Suprapubic skin (tissue), 4 donors: ENCODE measurements at regions not wholly inside any gene's neighbourhood (a gene's known extent, or its start where the extent isn't known, plus 50 kb on each side); places are given as distances from the start of the nearest gene placed in this dataset.

ENCODE experiments used
- DNase-seq, 2 donors: peaks; one replicate each; pipeline ENCODE4 v3.0.0-alpha.2; 2019; ENCODE audit warnings: low spot score in 2 of 2
- H3K27ac ChIP-seq: fragments of 200-600 bp; sonication (generic); one replicate; pipeline ENCODE4 v1.5.1; 2019
- H3K27me3 ChIP-seq: fragments of 200-600 bp; sonication (generic); one replicate; pipeline ENCODE4 v1.5.1; 2019
- H3K36me3 ChIP-seq: fragments of 200-600 bp; sonication (generic); one replicate; pipeline ENCODE4 v1.5.1; 2019
- H3K4me1 ChIP-seq: fragments of 200-600 bp; sonication (generic); one replicate; pipeline ENCODE4 v1.5.1; 2019
- H3K4me3 ChIP-seq: fragments of 200-600 bp; sonication (generic); one replicate; pipeline ENCODE4 v1.5.1; 2019; ENCODE audit warnings: mild to moderate bottlenecking
- H3K9me3 ChIP-seq: fragments of 200-600 bp; sonication (generic); one replicate; pipeline ENCODE4 v1.5.1; 2019
- EP300 ChIP-seq: sonication (generic); formaldehyde crosslinking; IDR thresholded peaks from one replicate; pipeline ENCODE4 v1.6.1; 2017; ENCODE audit warnings: antibody characterized with exemption
- POLR2A ChIP-seq, 2 donors: fragments of 450-650 bp; IDR thresholded peaks; one replicate each; pipeline ENCODE4 v1.6.1; 2017; ENCODE audit warnings: antibody characterized with exemption in 2 of 2, mild to moderate bottlenecking in 2 of 2, moderate library complexity in 2 of 2
- POLR2AphosphoS5 ChIP-seq, 3 donors: sonication (generic); formaldehyde crosslinking; IDR thresholded peaks; one replicate each; pipeline ENCODE4 v1.6.1; 2017; ENCODE audit warnings: antibody characterized with exemption in 3 of 3
- WGBS: methylation state at CpG from one replicate; pipeline ENCODE4 v1.1.5; 2018; 5-methylcytosine and 5-hydroxymethylcytosine counted together
- TF ChIP-seq, protein P1 (sequence below), 2 donors: fragments of 200-600 bp in 1 of 2; fragments of 450-650 bp in 1 of 2; sonication (generic) in 1 of 2; IDR thresholded peaks; one replicate each; pipeline ENCODE4 v1.5.1; 2016 to 2019; ENCODE audit warnings: antibody characterized with exemption in 2 of 2, mild to moderate bottlenecking in 1 of 2, moderate library complexity in 1 of 2

GRCh38 chr6:142692942-142693341 is 252.0 kb downstream of the HIVEP2 start:
- no peaks in the 10 kb centered on the region for H3K9me3 ChIP-seq
- 22% methylated on average over 11 of the region's 11 CpGs for WGBS
- H3K36me3 ChIP-seq: no peaks in the 10 kb centered on the region
- H3K27ac ChIP-seq: no peak overlapping the region
- no peak overlapping the region for H3K4me3 ChIP-seq
- H3K27me3 ChIP-seq: no peaks in the 10 kb centered on the region
- peaks cover 21% of the 10 kb centered on the region for H3K4me1 ChIP-seq
- TF ChIP-seq, protein P1, sequence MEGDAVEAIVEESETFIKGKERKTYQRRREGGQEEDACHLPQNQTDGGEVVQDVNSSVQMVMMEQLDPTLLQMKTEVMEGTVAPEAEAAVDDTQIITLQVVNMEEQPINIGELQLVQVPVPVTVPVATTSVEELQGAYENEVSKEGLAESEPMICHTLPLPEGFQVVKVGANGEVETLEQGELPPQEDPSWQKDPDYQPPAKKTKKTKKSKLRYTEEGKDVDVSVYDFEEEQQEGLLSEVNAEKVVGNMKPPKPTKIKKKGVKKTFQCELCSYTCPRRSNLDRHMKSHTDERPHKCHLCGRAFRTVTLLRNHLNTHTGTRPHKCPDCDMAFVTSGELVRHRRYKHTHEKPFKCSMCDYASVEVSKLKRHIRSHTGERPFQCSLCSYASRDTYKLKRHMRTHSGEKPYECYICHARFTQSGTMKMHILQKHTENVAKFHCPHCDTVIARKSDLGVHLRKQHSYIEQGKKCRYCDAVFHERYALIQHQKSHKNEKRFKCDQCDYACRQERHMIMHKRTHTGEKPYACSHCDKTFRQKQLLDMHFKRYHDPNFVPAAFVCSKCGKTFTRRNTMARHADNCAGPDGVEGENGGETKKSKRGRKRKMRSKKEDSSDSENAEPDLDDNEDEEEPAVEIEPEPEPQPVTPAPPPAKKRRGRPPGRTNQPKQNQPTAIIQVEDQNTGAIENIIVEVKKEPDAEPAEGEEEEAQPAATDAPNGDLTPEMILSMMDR (IDR thresholded peaks at IDR 0.05): peak; percentile 81 to 84
- TF ChIP-seq POLR2AphosphoS5 (IDR thresholded peaks at IDR 0.05) (no peak), POLR2A (IDR thresholded peaks at IDR 0.05) (no peak), EP300 (no peak)
- peak; percentile 77 to 86 for DNase-seq

DNA sequence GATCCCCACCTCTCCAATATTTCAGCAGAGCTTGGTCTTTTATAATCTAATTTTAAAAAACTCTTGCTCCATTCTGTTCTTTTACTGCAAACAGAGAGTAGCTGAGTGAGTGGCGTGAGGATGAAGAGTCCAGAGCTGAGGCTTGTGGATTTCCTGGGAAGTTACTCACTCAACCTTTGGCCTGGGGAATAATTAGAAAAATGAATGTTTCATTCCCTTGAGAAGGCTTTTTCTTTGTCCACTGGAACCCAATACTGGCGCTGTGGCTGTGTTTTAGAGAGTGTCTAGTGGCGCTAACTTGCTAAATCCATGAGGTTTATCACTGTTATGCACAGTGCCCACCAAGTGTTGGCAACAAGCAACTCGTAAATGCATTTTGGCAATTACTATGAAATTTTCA is 251.5 kb downstream of the HIVEP2 start:
- Histone ChIP-seq H3K9me3 (no peaks in the 10 kb centered on the region), H3K36me3 (no peaks in the 10 kb centered on the region), H3K4me3 (no peak overlapping the region), H3K27me3 (no peaks in the 10 kb centered on the region), H3K4me1 (peaks cover 21% of the 10 kb centered on the region), H3K27ac (no peak overlapping the region)
- no peak for TF ChIP-seq POLR2AphosphoS5 (IDR thresholded peaks at IDR 0.05)
- WGBS: 79% methylated on average over 4 of the region's 4 CpGs
- no peak for DNase-seq

DNA sequence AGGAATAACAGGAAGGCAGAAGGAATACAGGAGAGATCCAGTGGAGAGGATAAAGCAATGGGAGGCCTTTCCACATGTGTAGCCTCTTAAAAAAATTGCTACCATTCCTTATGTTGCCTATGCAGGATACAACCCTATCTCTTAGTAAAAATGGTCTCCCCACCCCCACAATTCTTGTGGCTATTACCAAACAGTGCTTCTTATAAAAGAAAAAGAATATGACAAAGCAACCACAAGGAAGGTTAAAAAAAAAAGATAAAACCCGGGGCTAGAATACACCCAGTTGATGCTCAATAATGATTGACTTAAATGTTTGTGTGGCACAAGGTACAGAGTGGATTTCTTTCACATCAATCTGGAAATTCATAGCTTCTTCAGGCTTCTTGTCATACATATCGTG is 250.9 kb downstream of the HIVEP2 start:
- peaks cover 21% of the 10 kb centered on the region for H3K4me1 ChIP-seq
- H3K27me3 ChIP-seq: no peaks in the 10 kb centered on the region
- no peak for DNase-seq
- H3K4me3 ChIP-seq: no peak overlapping the region
- no peak overlapping the region for H3K27ac ChIP-seq
- TF ChIP-seq, protein P1 (IDR thresholded peaks at IDR 0.05): no peak
- no peak for TF ChIP-seq EP300
- no peak for TF ChIP-seq POLR2AphosphoS5 (IDR thresholded peaks at IDR 0.05)
- TF ChIP-seq POLR2A (IDR thresholded peaks at IDR 0.05): no peak
- H3K9me3 ChIP-seq: no peaks in the 10 kb centered on the region
- no peaks in the 10 kb centered on the region for H3K36me3 ChIP-seq
- 82% methylated on average over 2 of the region's 2 CpGs for WGBS

- no peak for DNase-seq
- Histone ChIP-seq H3K27ac (no peak overlapping the region), H3K27me3 (no peaks in the 10 kb centered on the region), H3K9me3 (no peaks in the 10 kb centered on the region), H3K4me1 (peaks cover 21% of the 10 kb centered on the region), H3K36me3 (no peaks in the 10 kb centered on the region), H3K4me3 (no peak overlapping the region)
- TF ChIP-seq POLR2AphosphoS5 (IDR thresholded peaks at IDR 0.05) (no peak), POLR2A (IDR thresholded peaks at IDR 0.05) (no peak)
- WGBS: 34% methylated on average over 3 of the region's 3 CpGs
Measured at GRCh38 chr6:142695016-142695415, 250.0 kb downstream of the HIVEP2 start.

GRCh38 chr6:142696123-142697000 is 248.6 kb downstream of the HIVEP2 start:
- H3K9me3 ChIP-seq: no peaks in the 10 kb centered on the region
- peak overlapping the region; percentile 42 for H3K27ac ChIP-seq
- H3K4me3 ChIP-seq: no peak overlapping the region
- H3K36me3 ChIP-seq: no peaks in the 10 kb centered on the region
- H3K27me3 ChIP-seq: no peaks in the 10 kb centered on the region
- H3K4me1 ChIP-seq: peaks cover 21% of the 10 kb centered on the region
- TF ChIP-seq POLR2A (IDR thresholded peaks at IDR 0.05) (no peak), EP300 (no peak), POLR2AphosphoS5 (IDR thresholded peaks at IDR 0.05) (no peak)
- TF ChIP-seq, protein P1 (IDR thresholded peaks at IDR 0.05): no peak
- DNase-seq: no peak
- WGBS: 63% methylated on average over 12 of the region's 12 CpGs

DNA sequence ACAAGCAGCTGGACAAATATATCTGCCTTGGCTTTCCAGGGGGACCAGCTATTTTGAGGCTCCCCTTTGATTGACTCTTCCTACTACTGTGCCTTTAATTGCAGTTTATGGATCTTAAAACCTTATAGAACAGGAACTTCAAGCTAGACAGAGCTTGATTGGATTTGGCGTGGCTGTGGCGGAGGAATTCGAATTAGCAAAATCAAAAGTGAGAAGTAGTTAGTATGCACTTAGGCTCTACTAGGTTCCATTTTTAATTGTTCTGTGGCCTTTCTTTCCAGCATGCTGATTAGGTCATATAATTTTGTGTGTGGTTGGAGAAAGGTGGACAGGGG is 248.0 kb downstream of the HIVEP2 start:
- Histone ChIP-seq H3K4me3 (no peak overlapping the region), H3K9me3 (no peaks in the 10 kb centered on the region), H3K36me3 (no peaks in the 10 kb centered on the region), H3K27ac (peak overlapping the region; percentile 42), H3K27me3 (no peaks in the 10 kb centered on the region), H3K4me1 (peaks cover 21% of the 10 kb centered on the region)
- DNase-seq: no peak
- TF ChIP-seq, protein P1 (IDR thresholded peaks at IDR 0.05): no peak
- TF ChIP-seq EP300 (no peak), POLR2A (IDR thresholded peaks at IDR 0.05) (no peak), POLR2AphosphoS5 (IDR thresholded peaks at IDR 0.05) (no peak)
- WGBS: 75% methylated on average over 3 of the region's 3 CpGs
